Caki2 (cell line): ENCODE measurements at regions not wholly inside any gene's neighbourhood (a gene's known extent, or its start where the extent isn't known, plus 50 kb on each side); places are given as distances from the start of the nearest gene placed in this dataset.

ENCODE experiments used
- DNase-seq: peaks from one replicate; pipeline ENCODE4 v3.0.0-alpha.2; 2015; ENCODE audit warnings: low read depth
- in situ Hi-C: cut with HindIII; loops from 2 replicates; pipeline ENCODE4 v1.10.0; 2016; ENCODE audit warnings: low sequenced_read_pairs, low pct_unique_long_range_greater_than_20kb, mixed read lengths

- in situ Hi-C loops: no loop called here
- DNase-seq: no peak
These were observed 79.4 kb downstream of the PDGFA start for GRCh38 chr7:440059-440749.

- DNase-seq: no peak
- in situ Hi-C loops: no loop called here
These were observed 77.8 kb downstream of the PDGFA start for GRCh38 chr7:441684-442421.

- DNase-seq: no peak
- in situ Hi-C loops: no loop called here
These were observed 77.2 kb downstream of the PDGFA start for GRCh38 chr7:442457-442856.

- DNase-seq: no peak
- in situ Hi-C loops: no loop called here
These were observed 76.3 kb downstream of the PDGFA start for GRCh38 chr7:443279-443833.

GRCh38 chr7:444606-445005, 75.0 kb downstream of the PDGFA start:
- in situ Hi-C loops: no loop called here
- DNase-seq: no peak

- no peak for DNase-seq
- in situ Hi-C loops: no loop called here
These were observed 74.6 kb downstream of the PDGFA start for GRCh38 chr7:445020-445419.

- in situ Hi-C loops: no loop called here
These were observed 73.9 kb downstream of the PDGFA start for GRCh38 chr7:445563-446288.

GRCh38 chr7:446289-446935, 73.2 kb downstream of the PDGFA start:
- in situ Hi-C loops: no loop called here

More at GRCh38 chr7:445563-446288, 73.9 kb downstream of the PDGFA start:
- DNase-seq: no peak

More at GRCh38 chr7:446289-446935, 73.2 kb downstream of the PDGFA start:
- no peak for DNase-seq
